DND-41 (cell line): ENCODE measurements at regions not wholly inside any gene's neighbourhood (a gene's known extent, or its start where the extent isn't known, plus 50 kb on each side); places are given as distances from the start of the nearest gene placed in this dataset.

Experiments
- CTCF ChIP-seq: IDR thresholded peaks from 2 replicates; pipeline ENCODE4 v1.5.1; 2012; ENCODE audit warnings: borderline replicate concordance, low read length, moderate library complexity, mild to moderate bottlenecking; ENCODE audit not compliant: poor library complexity, severe bottlenecking; ENCODE audit errors: extremely low read depth
- EZH2 ChIP-seq: IDR thresholded peaks from 3 replicates; pipeline ENCODE4 v1.6.1; 2012; ENCODE audit warnings: borderline replicate concordance, low read depth, mild to moderate bottlenecking, moderate library complexity, low read length, inconsistent platforms; ENCODE audit not compliant: severe bottlenecking

DNA sequence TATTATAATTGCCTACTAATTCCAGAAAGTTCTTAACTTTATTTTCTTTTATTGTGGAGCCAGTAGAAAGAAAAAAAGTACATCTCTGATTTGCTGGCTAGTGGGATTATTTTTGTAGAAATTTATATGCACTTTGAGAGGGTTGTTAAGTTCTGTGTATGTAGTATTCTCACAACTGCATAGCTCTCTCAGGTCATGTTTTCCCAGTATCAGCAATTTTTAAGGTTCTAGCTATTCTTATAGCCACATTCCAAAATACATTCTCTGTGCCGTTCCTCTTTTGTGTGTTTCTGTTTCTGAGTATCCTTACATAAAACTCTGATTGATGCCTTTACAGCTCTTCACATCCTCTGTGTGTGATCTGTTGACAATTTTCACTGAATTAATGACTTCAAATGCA lies 199.3 kb upstream of the KYNU start:
- TF ChIP-seq CTCF (no peak), EZH2 (no peak)
